Activated CD4-positive, alpha-beta T cell treated with anti-CD3 and anti-CD28 coated beads, Interleukin-2, amount 50 U/mL, for 16 hours (primary cell): ENCODE measurements at regions not wholly inside any gene's neighbourhood (a gene's known extent, or its start where the extent isn't known, plus 50 kb on each side); places are given as distances from the start of the nearest gene placed in this dataset.
"Not testable (repeated sequence)": the region's sequence is repeated elsewhere in the genome, so short reads cannot be mapped to it uniquely, and the experiment has no call there.

ENCODE experiments used
- DNase-seq: peaks from one replicate; pipeline ENCODE4 v3.0.0-alpha.2; 2020

DNA sequence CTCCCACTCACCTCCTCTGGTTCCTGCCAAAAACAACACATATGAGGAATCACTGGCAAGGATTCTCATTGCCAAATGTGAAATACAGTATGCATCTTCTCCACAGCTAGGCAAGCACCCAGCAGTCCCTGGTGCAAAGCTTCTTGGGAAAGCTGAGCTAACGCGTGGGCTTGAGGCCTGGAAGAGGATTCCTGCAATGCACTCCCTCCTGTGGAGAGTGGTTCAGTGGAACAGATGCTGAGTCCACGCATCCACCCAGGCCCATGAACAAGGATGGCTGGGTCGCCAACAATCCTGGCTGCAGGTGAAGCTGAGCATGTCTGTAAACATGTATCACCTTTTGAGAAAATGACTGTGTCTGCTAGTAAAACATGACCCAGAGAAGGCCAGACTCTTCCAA lies 113.2 kb upstream of the CHST15 start:
- no peak for DNase-seq

GRCh38 chr10:124205432-124205831 lies 112.0 kb upstream of the CHST15 start:
- DNase-seq: no peak

GRCh38 chr10:124204726-124205125 lies 111.3 kb upstream of the CHST15 start:
- no peak for DNase-seq

- DNase-seq: no peak
These were observed 106.6 kb upstream of the CHST15 start for GRCh38 chr10:124200011-124200410.

GRCh38 chr10:124198871-124199270 lies 105.5 kb upstream of the CHST15 start:
- no peak for DNase-seq

GRCh38 chr10:124198125-124198501 lies 104.7 kb upstream of the CHST15 start:
- DNase-seq: no peak

DNA sequence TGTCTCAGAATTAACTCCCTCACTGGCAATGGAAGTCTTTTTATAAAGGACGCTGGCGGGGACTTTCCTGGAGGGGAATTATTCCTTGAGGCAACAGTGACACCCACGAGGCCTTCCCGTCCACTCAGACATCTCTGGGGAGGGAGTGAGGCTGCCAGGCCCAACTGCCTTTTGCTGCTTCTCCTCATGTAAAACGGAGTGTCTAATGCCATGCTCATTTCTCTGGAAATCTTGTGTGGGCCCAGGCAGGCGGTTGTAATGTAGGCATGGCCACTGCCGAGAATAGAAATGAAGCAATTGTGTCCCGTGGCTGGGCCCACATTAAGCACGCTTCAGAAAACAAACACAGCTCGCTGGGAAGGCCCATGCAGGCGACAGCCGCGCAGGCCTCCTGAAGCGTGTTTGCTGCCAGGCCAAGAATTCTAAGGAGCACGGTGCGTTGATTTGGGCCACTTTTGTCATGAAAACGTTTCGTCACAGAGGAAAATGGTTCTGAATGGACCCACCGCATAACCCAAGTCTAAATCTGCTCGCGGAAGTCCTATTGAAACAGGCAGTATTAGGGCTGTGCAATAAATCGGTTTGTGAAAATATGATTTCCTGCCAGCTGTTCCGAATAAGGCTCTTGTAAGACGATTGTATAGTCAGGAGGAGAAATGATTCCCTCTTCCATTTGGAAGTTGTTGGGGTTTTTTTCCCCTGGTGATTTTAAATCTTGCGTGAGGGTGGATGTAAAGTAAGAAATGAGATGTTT lies 104.2 kb upstream of the CHST15 start:
- DNase-seq: no peak

- no peak for DNase-seq
These were observed 103.3 kb upstream of the CHST15 start for GRCh38 chr10:124196659-124197058.

- no peak for DNase-seq
These were observed 100.9 kb upstream of the CHST15 start for GRCh38 chr10:124194199-124194824.

GRCh38 chr10:124193309-124193696 lies 99.9 kb upstream of the CHST15 start:
- no peak for DNase-seq

DNA sequence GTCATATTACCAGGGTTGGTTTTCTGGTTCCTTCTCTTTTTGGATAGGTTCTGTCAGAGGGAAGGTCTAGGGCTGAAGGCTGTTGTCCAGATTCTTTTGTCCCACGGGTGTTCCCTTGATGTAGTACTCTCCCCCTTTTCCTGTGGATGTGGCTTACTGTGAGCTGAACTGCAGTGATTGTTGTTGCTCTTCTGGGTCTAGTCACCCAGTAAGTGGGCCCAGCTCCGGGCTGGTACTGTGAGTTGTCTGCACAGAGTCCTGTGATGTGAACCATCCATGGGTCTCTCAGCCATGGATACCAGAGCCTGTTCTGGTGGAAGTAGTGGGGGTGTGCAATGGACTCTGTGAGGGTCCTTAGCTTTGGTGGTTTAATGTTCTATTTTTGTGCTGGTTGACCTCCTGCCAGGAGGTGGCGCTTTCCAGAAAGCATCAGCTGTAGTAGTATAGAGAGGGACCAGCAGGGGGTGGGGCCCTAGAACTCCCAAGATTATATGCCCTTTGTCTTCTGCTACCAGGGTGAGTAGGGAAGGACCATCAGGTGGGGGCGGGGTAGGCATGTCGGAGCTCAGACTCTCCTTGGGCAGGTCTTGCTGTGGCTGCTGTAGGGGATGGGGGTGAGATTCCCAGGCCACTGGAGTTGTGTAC lies 99.4 kb upstream of the CHST15 start:
- not testable (repeated sequence) for DNase-seq

DNA sequence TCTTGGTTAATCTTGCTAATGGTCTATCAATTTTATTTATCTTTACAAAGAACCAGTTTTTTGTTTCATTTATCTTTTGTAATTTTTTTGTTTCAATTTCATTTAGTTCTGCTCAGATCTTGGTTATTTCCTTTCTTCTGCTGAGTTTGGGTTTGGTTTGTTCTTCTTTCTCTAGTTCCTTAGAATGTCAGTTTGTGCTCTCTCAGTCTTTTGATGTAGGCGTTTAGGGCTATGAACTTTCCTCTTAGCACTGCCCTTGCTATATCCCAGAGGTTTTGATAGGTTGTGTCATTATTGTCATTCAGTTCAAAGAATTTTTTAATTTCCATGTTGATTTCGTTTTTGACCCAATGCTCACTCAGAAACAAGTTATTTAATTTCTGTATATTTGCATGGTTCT lies 97.1 kb upstream of the CHST15 start:
- not testable (repeated sequence) for DNase-seq

- DNase-seq: no peak
These were observed 93.6 kb upstream of the CHST15 start for GRCh38 chr10:124186956-124187355.

DNA sequence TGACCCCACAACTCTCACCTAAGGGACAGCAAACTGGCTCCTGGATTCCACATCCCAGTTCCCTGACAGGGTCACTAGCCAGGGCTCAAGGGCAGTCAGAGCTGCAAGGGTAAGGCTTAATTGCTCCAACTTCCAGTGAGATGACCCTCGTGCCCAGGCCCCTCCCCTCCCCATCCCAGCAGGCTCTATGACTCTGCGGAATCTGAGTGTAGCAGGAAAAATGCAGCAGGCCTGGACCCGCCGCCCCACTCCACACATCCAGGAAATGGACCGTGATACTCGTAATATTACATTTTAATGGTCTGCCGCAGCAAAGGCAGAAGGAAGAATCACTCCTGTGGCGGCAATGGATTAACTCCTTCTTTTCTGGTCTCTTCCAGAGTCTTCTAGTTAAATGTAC lies 91.7 kb upstream of the CHST15 start:
- no peak for DNase-seq

DNA sequence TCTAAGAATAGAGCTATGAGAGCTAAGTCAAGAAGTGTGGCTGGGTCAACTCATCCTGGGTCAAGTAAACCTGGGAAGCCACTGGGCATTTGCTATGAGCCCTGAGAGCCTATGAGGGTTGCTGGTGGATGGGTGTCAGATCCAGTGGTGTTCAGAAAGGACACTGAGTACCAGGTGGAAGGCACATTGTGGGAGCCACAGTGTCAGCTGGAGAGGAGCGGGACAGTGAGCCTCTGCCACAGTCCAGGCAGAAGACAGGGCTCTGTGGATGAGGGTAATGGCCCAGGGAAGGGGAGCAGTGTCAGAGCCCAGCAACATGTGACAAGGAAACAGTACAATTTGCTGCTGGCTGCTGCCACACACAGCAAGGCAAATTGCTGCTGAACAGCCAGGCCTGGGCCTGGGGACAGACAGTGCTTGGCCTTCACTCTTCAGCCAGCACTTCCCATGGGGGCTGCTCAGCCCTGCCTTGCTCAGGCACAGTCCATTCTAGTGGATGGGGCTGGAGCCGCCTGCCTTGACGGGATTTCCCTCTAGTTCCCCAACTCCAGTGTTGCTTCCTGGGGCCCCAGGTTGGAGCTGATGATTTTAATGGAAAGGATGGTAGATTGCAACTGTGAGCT lies 90.9 kb upstream of the CHST15 start:
- DNase-seq: no peak

- DNase-seq: no peak
These were observed 90.2 kb upstream of the CHST15 start for GRCh38 chr10:124183617-124184016.

DNA sequence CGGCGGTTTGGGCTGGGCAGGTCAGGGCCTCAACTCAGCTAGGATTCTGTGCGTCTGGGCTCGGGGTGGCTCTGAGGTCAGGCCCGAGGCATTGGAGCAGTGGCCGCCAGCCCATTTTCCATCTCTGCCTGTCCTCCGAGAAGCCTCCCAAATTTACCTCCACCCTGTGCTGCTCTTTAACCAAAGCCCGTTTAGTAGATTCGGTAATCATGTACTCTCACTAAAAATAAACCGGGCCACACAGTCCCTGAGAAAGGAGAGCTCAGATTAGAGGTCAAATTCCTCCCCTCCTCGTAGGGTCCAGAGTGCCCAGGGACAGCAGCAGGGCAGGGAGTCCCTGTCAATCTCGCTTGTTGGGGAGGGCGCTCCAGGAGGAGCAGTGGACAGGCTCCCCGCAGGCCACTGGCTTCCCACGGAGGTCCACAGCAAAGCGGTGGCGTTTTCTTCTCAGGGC lies 88.7 kb upstream of the CHST15 start:
- DNase-seq: no peak

DNA sequence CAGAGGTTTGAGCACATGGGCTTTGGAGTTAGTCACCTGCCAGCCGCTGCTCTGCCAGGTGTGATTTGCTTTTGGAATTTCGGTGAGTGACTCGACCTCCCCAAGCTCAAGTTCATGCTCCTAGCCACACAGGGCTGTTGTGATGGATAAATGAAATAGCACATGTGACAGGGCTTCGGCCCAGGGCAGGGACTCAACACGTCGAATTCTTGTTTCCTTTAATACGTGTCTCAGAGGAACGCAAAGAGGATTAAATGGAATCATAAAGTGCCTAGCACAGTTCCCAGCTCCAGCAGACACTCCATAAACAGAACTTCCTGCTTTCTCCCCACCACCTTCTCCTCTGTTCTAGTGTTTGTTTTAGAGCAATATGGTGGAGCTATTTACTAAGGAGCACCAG lies 88.3 kb upstream of the CHST15 start:
- no peak for DNase-seq

GRCh38 chr10:124180947-124181549 lies 87.7 kb upstream of the CHST15 start:
- peak; percentile 32 for DNase-seq

- no peak for DNase-seq
These were observed 86.8 kb upstream of the CHST15 start for GRCh38 chr10:124180044-124180745.

DNA sequence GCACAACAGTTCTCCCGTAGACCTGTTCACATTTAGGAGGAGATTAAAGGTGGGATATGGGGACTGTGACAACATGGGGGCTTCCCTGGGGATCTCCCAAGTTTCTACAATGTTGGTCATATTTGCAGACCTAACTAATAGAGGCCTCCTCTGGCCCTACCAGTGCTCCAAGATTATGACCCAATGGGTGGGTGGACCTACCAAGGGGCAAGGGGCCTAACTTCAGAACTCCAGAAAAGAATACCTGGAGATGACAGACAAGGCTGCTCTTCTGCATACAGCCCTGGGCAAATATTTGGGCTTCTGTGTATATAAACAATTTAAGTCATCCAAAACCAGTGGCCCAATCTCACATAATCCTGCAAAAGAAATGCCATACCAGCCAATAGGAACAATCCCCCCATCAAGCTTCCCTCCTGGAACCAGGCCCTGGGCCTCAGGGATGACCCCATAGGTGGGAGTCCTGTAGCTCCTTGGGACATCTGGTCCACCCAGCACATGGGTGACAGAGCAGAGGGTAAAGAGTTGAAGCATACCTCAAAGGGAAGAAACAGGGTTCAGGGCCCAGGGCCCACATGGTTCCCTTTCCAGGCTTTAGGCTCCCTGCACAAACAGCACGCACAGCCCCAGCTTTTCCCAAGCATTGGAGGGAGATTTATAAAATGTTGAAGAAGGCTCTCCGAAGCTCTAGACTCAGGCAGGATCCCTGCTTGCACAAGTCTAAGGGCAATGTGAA lies 86.1 kb upstream of the CHST15 start:
- no peak for DNase-seq

DNA sequence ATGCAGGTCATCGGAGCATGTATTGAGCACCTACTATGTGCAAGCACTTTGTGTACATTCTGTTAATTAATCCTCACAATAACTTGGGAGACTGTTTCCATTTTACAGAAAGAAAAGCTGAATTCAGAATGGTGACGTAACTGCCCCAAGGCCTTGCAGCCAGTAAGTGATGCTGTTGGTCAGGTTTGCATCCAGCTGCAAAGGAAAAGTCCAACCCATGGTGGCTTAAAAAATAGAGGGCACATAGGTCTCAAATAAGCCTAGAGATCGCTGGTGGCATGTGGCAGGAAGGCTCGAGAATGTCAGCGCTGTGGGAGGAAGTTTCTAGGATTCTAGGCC lies 83.8 kb upstream of the CHST15 start:
- DNase-seq: no peak
